ENCODE measurements at regions not wholly inside any gene's neighbourhood (a gene's known extent, or its start where the extent isn't known, plus 50 kb on each side); places are given as distances from the start of the nearest gene placed in this dataset.

- no peak for TF ChIP-seq CTCF (IDR thresholded peaks at IDR 0.05)
- TF ChIP-seq POLR2A (IDR thresholded peaks at IDR 0.05) = no peak
- TF ChIP-seq POLR2AphosphoS5 (IDR thresholded peaks at IDR 0.05) = no peak
- TF ChIP-seq EP300 (IDR thresholded peaks at IDR 0.05) = no peak
Measured at GRCh38 chr10:78875331-78875877, 193.4 kb upstream of the ZMIZ1 start.
